Heart right ventricle (tissue), 16 donors: ENCODE measurements at regions not wholly inside any gene's neighbourhood (a gene's known extent, or its start where the extent isn't known, plus 50 kb on each side); places are given as distances from the start of the nearest gene placed in this dataset.
A peak's percentile ranks its signal among the peaks of the same experiment; 100 is the strongest.

Experiments
- ATAC-seq, 8 donors: fragments of 200-7000 bp; cut with Tn5 transposase; one replicate each; pipeline ENCODE4 v1.9.1; 2020; ENCODE audit warnings: mild to moderate bottlenecking in 8 of 8, moderate library complexity in 8 of 8, moderate number of reproducible peaks in 1 of 8
- DNase-seq, 2 donors: peaks; one replicate each; pipeline ENCODE4 v3.0.0-alpha.2; 2020
- H3K27ac ChIP-seq, 10 donors: fragments of 200-600 bp; sonication (generic) in 2 of 10; one replicate each; pipeline versions ENCODE4 v1.5.0 to v1.8.0; 2020 to 2022; ENCODE audit warnings: mild to moderate bottlenecking in 3 of 10
- H3K27me3 ChIP-seq, 7 donors: fragments of 200-600 bp; one replicate each; pipeline ENCODE4 v1.8.0; 2021 to 2022; ENCODE audit warnings: mild to moderate bottlenecking in 2 of 7
- H3K36me3 ChIP-seq, 9 donors: fragments of 200-600 bp; sonication (generic) in 1 of 9; one replicate each; pipeline versions ENCODE4 v1.5.0 to v1.8.0; 2020 to 2022; ENCODE audit warnings: mild to moderate bottlenecking in 2 of 9
- H3K4me1 ChIP-seq, 9 donors: fragments of 200-600 bp; sonication (generic) in 1 of 9; one replicate each; pipeline versions ENCODE4 v1.5.0 to v1.8.0; 2020 to 2022; ENCODE audit warnings: mild to moderate bottlenecking in 4 of 9
- H3K4me3 ChIP-seq, 10 donors: fragments of 200-600 bp; sonication (generic) in 2 of 10; one replicate each; pipeline versions ENCODE4 v1.5.0 to v1.8.0; 2020 to 2022; ENCODE audit warnings: mild to moderate bottlenecking in 7 of 10, moderate library complexity in 2 of 10
- H3K9me3 ChIP-seq, 11 donors: fragments of 200-600 bp in 10 of 11; sonication (generic) in 2 of 11; one replicate each; pipeline versions ENCODE4 v1.5.0 to v1.8.0; 2013 to 2022; ENCODE audit warnings: mild to moderate bottlenecking in 2 of 11, control low read depth in 1 of 11, moderate library complexity in 1 of 11
- CTCF ChIP-seq, 9 donors: fragments of 200-600 bp; sonication (generic) in 2 of 9; IDR thresholded peaks; one replicate each; pipeline versions ENCODE4 v1.5.0 to v1.8.0; 2021 to 2022; ENCODE audit warnings: antibody characterized with exemption in 9 of 9, mild to moderate bottlenecking in 5 of 9, moderate library complexity in 1 of 9
- WGBS, 2 donors: extraction: QIAGEN DNeasy Blood & Tissue Kit; methylation state at CpG; one replicate each; pipeline ENCODE4 v1.1.7; 2013; ENCODE audit warnings: inconsistent platforms in 1 of 2; 5-methylcytosine and 5-hydroxymethylcytosine counted together
- intact Hi-C, 10 donors: fragments of 100-400 bp; cut with DNase I; formaldehyde crosslinking; loops; one replicate each; pipeline versions ENCODE4 v1.11.1 to v1.14.2; 2022
- donor health status: Arrhythmogenic right ventricular cardiomyopathy.
- donor health status: ischemic (EF 13 %, LVEDD 7.1; RV severe dilation, severe dysfunction).
- donor health status: healthy with polysubstance abuse.
- donor health status: DM: no; HTN: yes; CAD: no.
- donor health status: DM: no; HTN: no; CAD: no.
- donor health status: ischemic (EF 25% LVEDD 6.9; RV normal size, moderate dysfunction).
- donor health status: ischemic (EF 25% LVEDD 5.7; RV mildly dilated, moderate dysfunction).
- donor health status: healthy.
- donor health status: DM: yes; HTN: yes; CAD: no.
- donor health status: Ischemic cardiomyopathy.
- donor health status: ischemic (EF 35%, LVEDD 5.7; RV mildly dilated, moderate dysfunction).
- donor health status: nonischemic (EF 11% LVEDD 7.7; RV severe dilation, severe dysfunction).
- donor health status: DM: yes; HTN: yes; CAD: no.
- donor health status: PGD.
- donor health status: ischemic (EF 29% LVEDD 5.4; RV normal size, mild dysfunction).
- donor health status: nonischemic (EF 23%, LVEDD 6.1; RV moderate dilation, normal function).

- H3K4me1 ChIP-seq, result no peaks in the 10 kb centered on the region
- H3K4me3 ChIP-seq, result no peak overlapping the region
- no peak for DNase-seq
- no peaks in the 10 kb centered on the region for H3K27me3 ChIP-seq
- no peak overlapping the region for H3K27ac ChIP-seq
- no peaks in the 10 kb centered on the region for H3K36me3 ChIP-seq
- intact Hi-C loops, result no loop called here
- TF ChIP-seq CTCF (IDR thresholded peaks at IDR 0.05), result no peak
- H3K9me3 ChIP-seq, result peaks cover 0 to 4% (median 0%) of the 10 kb centered on the region in 11 donors
- no peak for ATAC-seq
These were observed 134.3 kb upstream of the MAN1A1 start for GRCh38 chr6:119483908-119484307.

GRCh38 chr6:119482850-119483285 lies 133.3 kb upstream of the MAN1A1 start:
- no peaks in the 10 kb centered on the region for H3K4me1 ChIP-seq
- intact Hi-C loops, result no loop called here
- H3K27me3 ChIP-seq, result no peaks in the 10 kb centered on the region
- DNase-seq, result no peak
- no peaks in the 10 kb centered on the region for H3K36me3 ChIP-seq
- peak in 1 of 8 donors; percentile 65 for ATAC-seq
- TF ChIP-seq CTCF (IDR thresholded peaks at IDR 0.05), result no peak
- H3K4me3 ChIP-seq, result no peak overlapping the region
- H3K27ac ChIP-seq, result no peak overlapping the region
- no peaks in the 10 kb centered on the region for H3K9me3 ChIP-seq
- WGBS, 2 donors, result 54 to 57% methylated on average over 4 of the region's 4 CpGs

GRCh38 chr6:119481976-119482375 lies 132.4 kb upstream of the MAN1A1 start:
- intact Hi-C loops, result no loop called here
- no peak overlapping the region for H3K4me3 ChIP-seq
- WGBS, 2 donors, result 82 to 85% methylated on average over 1 of the region's 1 CpG
- DNase-seq (no peak), ATAC-seq (no peak)
- no peak overlapping the region for H3K27ac ChIP-seq
- no peaks in the 10 kb centered on the region for H3K36me3 ChIP-seq
- TF ChIP-seq CTCF (IDR thresholded peaks at IDR 0.05), result no peak
- H3K27me3 ChIP-seq, result no peaks in the 10 kb centered on the region
- H3K9me3 ChIP-seq, result no peaks in the 10 kb centered on the region
- H3K4me1 ChIP-seq, result no peaks in the 10 kb centered on the region

- ATAC-seq (no peak), DNase-seq (no peak)
- no peak for TF ChIP-seq CTCF (IDR thresholded peaks at IDR 0.05)
- no peak overlapping the region for H3K27ac ChIP-seq
- intact Hi-C loops, result no loop called here
- no peak overlapping the region for H3K4me3 ChIP-seq
- no peaks in the 10 kb centered on the region for H3K4me1 ChIP-seq
- no peaks in the 10 kb centered on the region for H3K36me3 ChIP-seq
- H3K9me3 ChIP-seq, result no peaks in the 10 kb centered on the region
- no peaks in the 10 kb centered on the region for H3K27me3 ChIP-seq
- WGBS, 2 donors, result 97 to 100% methylated on average over 1 of the region's 1 CpG
These were observed 131.5 kb upstream of the MAN1A1 start for GRCh38 chr6:119480961-119481497.
